Body of pancreas (tissue), 4 donors: ENCODE measurements at regions not wholly inside any gene's neighbourhood (a gene's known extent, or its start where the extent isn't known, plus 50 kb on each side); places are given as distances from the start of the nearest gene placed in this dataset.

Experiments used
- ATAC-seq: fragments of 150-250 bp; one replicate; pipeline ENCODE4 v1.9.1; 2016
- DNase-seq, 4 donors: peaks; one replicate each; pipeline ENCODE4 v3.0.0-alpha.2; 2019
- H3K27ac ChIP-seq, 4 donors: fragments of 200-600 bp; sonication (generic); 1 replicate in 3 of 4; 2 replicates in 1 of 4; pipeline versions ENCODE4 v1.5.1 to v1.6.1; 2016 to 2019; ENCODE audit warnings: mild to moderate bottlenecking in 1 of 4, mixed read lengths in 1 of 4, moderate library complexity in 1 of 4
- H3K27me3 ChIP-seq, 2 donors: fragments of 200-600 bp; sonication (generic); one replicate each; pipeline ENCODE4 v1.6.0; 2016; ENCODE audit warnings: mild to moderate bottlenecking in 1 of 2
- H3K36me3 ChIP-seq, 2 donors: fragments of 200-600 bp; sonication (generic); replicated peaks in 1 of 2; 2 replicates each; pipeline ENCODE4 v1.5.1; 2016; ENCODE audit warnings: low read depth in 2 of 2; ENCODE audit not compliant: insufficient read depth in 1 of 2
- H3K4me1 ChIP-seq: fragments of 200-600 bp; sonication (generic); one replicate; pipeline ENCODE4 v1.6.0; 2016
- H3K4me3 ChIP-seq, 2 donors: fragments of 200-600 bp; sonication (generic); 1 replicate in 1 of 2; 2 replicates in 1 of 2; pipeline ENCODE4 v1.5.1; 2016 to 2019
- H3K9me3 ChIP-seq, 3 donors: fragments of 200-600 bp; sonication (generic); 1 replicate in 2 of 3; 2 replicates in 1 of 3; pipeline ENCODE4 v1.5.1; 2016
- CTCF ChIP-seq, 7 experiments: fragments of 450-650 bp in 4 of 7; fragments of 200-600 bp in 3 of 7; sonication (generic) in 3 of 7; IDR thresholded peaks; one replicate each; pipeline ENCODE4 v1.5.1; 2016 to 2019; ENCODE audit warnings: antibody characterized with exemption in 7 of 7
- POLR2A ChIP-seq, 3 donors: fragments of 450-650 bp; IDR thresholded peaks; one replicate each; pipeline ENCODE4 v1.6.1; 2016; ENCODE audit warnings: antibody characterized with exemption in 3 of 3, mild to moderate bottlenecking in 2 of 3
- WGBS, 2 donors: methylation state at CpG; one replicate each; pipeline ENCODE4 v1.1.5; 2017; 5-methylcytosine and 5-hydroxymethylcytosine counted together
- intact Hi-C: fragments of 100-400 bp; cut with DNase I; formaldehyde crosslinking; loops from one replicate; pipeline ENCODE4 v1.15.1; 2023

DNA sequence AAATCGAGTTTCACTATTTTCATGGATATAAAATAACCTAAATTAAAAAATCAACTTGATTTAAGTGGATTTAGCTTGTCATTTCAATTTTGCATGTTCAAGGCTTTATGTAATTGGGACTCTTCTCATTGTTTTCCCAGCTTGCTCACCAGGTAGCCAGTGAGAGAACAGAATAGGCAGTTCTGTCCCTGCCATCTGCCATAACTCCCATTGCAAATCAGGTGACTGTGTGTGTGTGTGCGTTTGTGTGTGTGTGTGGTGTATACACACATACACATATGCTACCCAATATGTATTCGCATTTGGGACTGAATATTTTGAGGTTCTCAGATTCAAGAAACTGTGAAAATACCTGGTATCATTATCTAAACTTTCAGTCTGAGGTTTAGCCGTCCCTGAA, 1069.8 kb downstream of the IGSF11 start:
- Histone ChIP-seq H3K36me3 (no peaks in the 10 kb centered on the region), H3K27me3 (no peaks in the 10 kb centered on the region), H3K9me3 (no peaks in the 10 kb centered on the region), H3K4me1 (no peaks in the 10 kb centered on the region), H3K27ac (no peak overlapping the region), H3K4me3 (no peak overlapping the region)
- intact Hi-C loops, result no loop called here
- ATAC-seq (peak; percentile 59), DNase-seq (peak in 3 of 4 donors; percentile 15 to 44 (median 40))
- whole genome bisulfite sequencing, 2 donors, result 40 to 53% methylated on average over 4 of the region's 4 CpGs
- TF ChIP-seq POLR2A (IDR thresholded peaks at IDR 0.05), result no peak
- TF ChIP-seq CTCF (IDR thresholded peaks at IDR 0.05), result no peak

- TF ChIP-seq CTCF (IDR thresholded peaks at IDR 0.05), result no peak
- TF ChIP-seq POLR2A (IDR thresholded peaks at IDR 0.05), result no peak
- intact Hi-C loops, result no loop called here
- Histone ChIP-seq H3K4me3 (no peak overlapping the region), H3K4me1 (no peaks in the 10 kb centered on the region), H3K36me3 (no peaks in the 10 kb centered on the region), H3K27me3 (no peaks in the 10 kb centered on the region), H3K9me3 (no peaks in the 10 kb centered on the region), H3K27ac (no peak overlapping the region)
- DNase-seq (no peak), ATAC-seq (no peak)
- 68 to 78% methylated on average over 3 of the region's 3 CpGs for WGBS, 2 donors
Observed at GRCh38 chr3:117977504-117978228, 1057.0 kb downstream of the IGSF11 start.

DNA sequence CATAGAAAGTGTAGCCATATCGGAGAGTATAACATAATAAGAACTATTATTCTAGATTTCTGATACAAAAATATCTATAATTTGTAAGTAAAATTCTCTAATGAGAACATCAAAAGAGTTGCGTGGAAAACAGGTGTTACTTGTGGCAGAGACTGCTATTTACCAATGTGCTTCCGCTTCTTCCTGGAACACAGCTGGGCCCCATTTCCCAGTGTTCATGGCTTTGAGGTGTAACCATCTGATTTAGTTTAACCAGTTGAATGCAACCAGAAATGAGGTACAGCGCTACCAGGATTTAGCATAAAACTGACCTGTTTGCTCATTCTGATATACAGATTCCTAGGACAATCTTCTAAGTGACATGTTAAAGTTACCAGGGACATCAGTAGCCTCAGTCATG, 1055.2 kb downstream of the IGSF11 start:
- Histone ChIP-seq H3K4me3 (no peak overlapping the region), H3K27me3 (no peaks in the 10 kb centered on the region), H3K4me1 (no peaks in the 10 kb centered on the region), H3K9me3 (no peaks in the 10 kb centered on the region), H3K27ac (no peak overlapping the region), H3K36me3 (no peaks in the 10 kb centered on the region)
- no peak for DNase-seq
- ATAC-seq, result no peak
- intact Hi-C loops, result no loop called here
- TF ChIP-seq POLR2A (IDR thresholded peaks at IDR 0.05) (no peak), CTCF (IDR thresholded peaks at IDR 0.05) (no peak)
- 83 to 88% methylated on average over 4 of the region's 4 CpGs for WGBS, 2 donors

DNA sequence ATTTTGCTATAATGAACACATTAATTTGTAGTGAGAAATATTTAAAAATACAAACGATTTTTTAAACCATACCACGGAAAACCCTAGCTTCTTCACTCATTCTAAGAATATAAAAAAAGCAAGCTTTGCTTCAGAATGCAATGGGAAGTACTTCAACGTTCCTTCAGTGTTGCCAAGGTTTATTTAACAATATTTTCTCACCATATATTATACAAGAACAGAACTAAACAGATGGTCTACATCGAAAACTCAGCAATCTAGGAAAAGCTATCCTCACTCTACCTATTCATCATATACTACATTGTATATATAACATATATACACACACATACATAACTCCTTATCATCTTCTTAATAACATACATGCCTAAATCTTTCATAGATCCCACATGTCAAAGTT, 1047.4 kb downstream of the IGSF11 start:
- Histone ChIP-seq H3K27ac (no peak overlapping the region), H3K4me3 (no peak overlapping the region), H3K36me3 (no peaks in the 10 kb centered on the region), H3K27me3 (no peaks in the 10 kb centered on the region), H3K9me3 (no peaks in the 10 kb centered on the region), H3K4me1 (peaks cover 4% of the 10 kb centered on the region)
- 62 to 66% methylated on average over 4 of the region's 4 CpGs for WGBS, 2 donors
- no peak for DNase-seq
- ATAC-seq, result no peak
- intact Hi-C loops, result no loop called here
- TF ChIP-seq CTCF (IDR thresholded peaks at IDR 0.05), result no peak
- TF ChIP-seq POLR2A (IDR thresholded peaks at IDR 0.05), result no peak

DNA sequence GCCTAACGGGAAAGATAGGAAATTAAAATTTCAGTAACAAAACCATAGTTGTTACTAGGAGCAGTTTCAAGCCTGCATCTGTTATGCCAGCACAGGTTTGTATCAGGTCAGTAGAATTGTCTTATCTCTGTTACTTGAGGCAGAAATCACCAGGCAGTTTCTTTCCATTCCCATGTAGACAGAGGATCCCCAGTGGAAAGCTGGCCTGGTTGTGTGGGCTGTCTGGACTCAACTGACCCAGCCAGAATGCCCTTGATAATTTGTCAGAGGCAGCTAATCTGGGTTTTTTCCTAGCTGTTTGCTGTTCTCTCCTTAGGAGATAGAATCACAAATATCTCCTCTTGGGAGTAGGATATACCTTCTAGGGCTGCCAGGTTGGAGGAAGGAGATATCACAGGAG, 1044.7 kb downstream of the IGSF11 start:
- intact Hi-C loops, result no loop called here
- WGBS, 2 donors, result 36 to 57% methylated on average over 1 of the region's 1 CpG
- Histone ChIP-seq H3K9me3 (no peaks in the 10 kb centered on the region), H3K4me1 (peaks cover 4% of the 10 kb centered on the region), H3K36me3 (no peaks in the 10 kb centered on the region), H3K4me3 (no peak overlapping the region), H3K27me3 (no peaks in the 10 kb centered on the region), H3K27ac (no peak overlapping the region)
- TF ChIP-seq POLR2A (IDR thresholded peaks at IDR 0.05) (no peak), CTCF (IDR thresholded peaks at IDR 0.05) (no peak)
- DNase-seq, result no peak
- no peak for ATAC-seq
